Right atrium auricular region (tissue), 2 donors: ENCODE measurements at regions not wholly inside any gene's neighbourhood (a gene's known extent, or its start where the extent isn't known, plus 50 kb on each side); places are given as distances from the start of the nearest gene placed in this dataset.

Experiments used
- DNase-seq: peaks from one replicate; pipeline ENCODE4 v3.0.0-alpha.2; 2019; ENCODE audit warnings: low spot score
- H3K27ac ChIP-seq, 2 donors: fragments of 200-600 bp; sonication (generic); 1 replicate in 1 of 2; 2 replicates in 1 of 2; pipeline ENCODE4 v1.5.1; 2016 to 2019
- H3K27me3 ChIP-seq, 2 donors: fragments of 200-600 bp; sonication (generic); one replicate each; pipeline versions ENCODE4 v1.5.1 to v1.6.0; 2017 to 2019
- H3K36me3 ChIP-seq: fragments of 200-600 bp; sonication (generic); one replicate; pipeline ENCODE4 v1.5.1; 2016
- H3K4me1 ChIP-seq, 2 donors: fragments of 200-600 bp; sonication (generic); one replicate each; pipeline versions ENCODE4 v1.5.1 to v1.6.0; 2017 to 2019
- H3K4me3 ChIP-seq, 2 donors: fragments of 200-600 bp; sonication (generic); 1 replicate in 1 of 2; 2 replicates in 1 of 2; pipeline ENCODE4 v1.5.1; 2017 to 2019; ENCODE audit warnings: mild to moderate bottlenecking in 1 of 2, moderate library complexity in 1 of 2
- H3K9me3 ChIP-seq, 2 donors: fragments of 200-600 bp; sonication (generic); one replicate each; pipeline ENCODE4 v1.5.1; 2019
- CTCF ChIP-seq, 2 donors: fragments of 200-600 bp; sonication (generic); IDR thresholded peaks; one replicate each; pipeline ENCODE4 v1.5.1; 2019; ENCODE audit warnings: antibody characterized with exemption in 2 of 2

GRCh38 chr10:111705021-111705420, 478.5 kb downstream of the GPAM start:
- H3K4me3 ChIP-seq: no peak overlapping the region
- TF ChIP-seq CTCF (IDR thresholded peaks at IDR 0.05): no peak
- no peaks in the 10 kb centered on the region for H3K36me3 ChIP-seq
- H3K9me3 ChIP-seq: no peaks in the 10 kb centered on the region
- H3K27me3 ChIP-seq: no peaks in the 10 kb centered on the region
- H3K4me1 ChIP-seq: no peaks in the 10 kb centered on the region
- DNase-seq: no peak
- H3K27ac ChIP-seq: no peak overlapping the region

GRCh38 chr10:111706331-111706730, 477.2 kb downstream of the GPAM start:
- H3K36me3 ChIP-seq: no peaks in the 10 kb centered on the region
- H3K27ac ChIP-seq: no peak overlapping the region
- no peaks in the 10 kb centered on the region for H3K4me1 ChIP-seq
- H3K27me3 ChIP-seq: no peaks in the 10 kb centered on the region
- no peak for TF ChIP-seq CTCF (IDR thresholded peaks at IDR 0.05)
- no peak overlapping the region for H3K4me3 ChIP-seq
- DNase-seq: no peak
- H3K9me3 ChIP-seq: no peaks in the 10 kb centered on the region

GRCh38 chr10:111707076-111707475, 476.5 kb downstream of the GPAM start:
- no peaks in the 10 kb centered on the region for H3K4me1 ChIP-seq
- no peaks in the 10 kb centered on the region for H3K36me3 ChIP-seq
- TF ChIP-seq CTCF (IDR thresholded peaks at IDR 0.05): no peak
- no peak overlapping the region for H3K4me3 ChIP-seq
- H3K27ac ChIP-seq: no peak overlapping the region
- no peaks in the 10 kb centered on the region for H3K27me3 ChIP-seq
- H3K9me3 ChIP-seq: no peaks in the 10 kb centered on the region
- DNase-seq: no peak

- Histone ChIP-seq H3K9me3 (peaks cover 0 to 1% of the 10 kb centered on the region in 2 donors), H3K27ac (no peak overlapping the region), H3K27me3 (no peaks in the 10 kb centered on the region), H3K4me3 (no peak overlapping the region), H3K36me3 (no peaks in the 10 kb centered on the region), H3K4me1 (no peaks in the 10 kb centered on the region)
- TF ChIP-seq CTCF (IDR thresholded peaks at IDR 0.05): no peak
- no peak for DNase-seq
Measured at GRCh38 chr10:111709603-111710002, 474.0 kb downstream of the GPAM start.

GRCh38 chr10:111716032-111716431, 467.5 kb downstream of the GPAM start:
- Histone ChIP-seq H3K27me3 (no peaks in the 10 kb centered on the region), H3K4me3 (no peak overlapping the region), H3K27ac (no peak overlapping the region), H3K9me3 (peaks cover 0 to 37% of the 10 kb centered on the region in 2 donors), H3K36me3 (no peaks in the 10 kb centered on the region), H3K4me1 (no peaks in the 10 kb centered on the region)
- DNase-seq: no peak
- no peak for TF ChIP-seq CTCF (IDR thresholded peaks at IDR 0.05)

GRCh38 chr10:111724121-111724520, 459.4 kb downstream of the GPAM start:
- Histone ChIP-seq H3K27ac (no peak overlapping the region), H3K9me3 (no peaks in the 10 kb centered on the region), H3K4me1 (no peaks in the 10 kb centered on the region), H3K4me3 (no peak overlapping the region), H3K27me3 (no peaks in the 10 kb centered on the region), H3K36me3 (no peaks in the 10 kb centered on the region)
- no peak for TF ChIP-seq CTCF (IDR thresholded peaks at IDR 0.05)
- no peak for DNase-seq
